ENCODE measurements at regions not wholly inside any gene's neighbourhood (a gene's known extent, or its start where the extent isn't known, plus 50 kb on each side); places are given as distances from the start of the nearest gene placed in this dataset.

DNA sequence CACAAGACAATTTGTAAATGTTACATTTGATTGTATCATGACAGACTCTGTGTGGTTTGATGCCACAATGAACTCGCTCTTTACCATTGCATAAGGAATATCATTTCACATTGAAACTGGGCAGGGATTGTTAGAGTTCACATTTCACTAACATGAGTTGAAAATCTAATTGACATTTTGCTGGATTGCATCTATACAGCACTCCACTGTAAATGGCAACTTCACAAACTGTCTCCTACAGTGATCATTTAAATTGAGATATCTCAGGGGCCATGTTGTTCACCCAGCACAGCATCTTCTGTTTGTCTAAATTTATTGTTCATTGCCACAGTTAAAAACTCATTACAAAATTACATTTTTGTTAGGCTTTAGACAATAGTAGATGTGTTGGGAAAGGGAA lies 499.4 kb downstream of the GBE1 start:
- intact Hi-C loops (cut with micrococcal nuclease; ENCODE audit: unreplicated experiment): no loop called here
- H3K4me3 ChIP-seq (ENCODE audit: low read depth in 2 of 2, low read length in 2 of 2): no peak overlapping the region
- H3K9me3 ChIP-seq (ENCODE audit: control insufficient read depth, insufficient read depth, low read depth, low read length): no peaks in the 10 kb centered on the region
- TF ChIP-seq TCF7L2 (IDR thresholded peaks at IDR 0.05; ENCODE audit: low read depth, low read length) (no peak), POLR2AphosphoS5 (IDR thresholded peaks at IDR 0.05; ENCODE audit: low read depth, low read length) (no peak), SIN3A (IDR thresholded peaks at IDR 0.05; ENCODE audit: borderline replicate concordance, insufficient read depth, low read depth, low read length) (no peak)
- TF ChIP-seq, protein P1, sequence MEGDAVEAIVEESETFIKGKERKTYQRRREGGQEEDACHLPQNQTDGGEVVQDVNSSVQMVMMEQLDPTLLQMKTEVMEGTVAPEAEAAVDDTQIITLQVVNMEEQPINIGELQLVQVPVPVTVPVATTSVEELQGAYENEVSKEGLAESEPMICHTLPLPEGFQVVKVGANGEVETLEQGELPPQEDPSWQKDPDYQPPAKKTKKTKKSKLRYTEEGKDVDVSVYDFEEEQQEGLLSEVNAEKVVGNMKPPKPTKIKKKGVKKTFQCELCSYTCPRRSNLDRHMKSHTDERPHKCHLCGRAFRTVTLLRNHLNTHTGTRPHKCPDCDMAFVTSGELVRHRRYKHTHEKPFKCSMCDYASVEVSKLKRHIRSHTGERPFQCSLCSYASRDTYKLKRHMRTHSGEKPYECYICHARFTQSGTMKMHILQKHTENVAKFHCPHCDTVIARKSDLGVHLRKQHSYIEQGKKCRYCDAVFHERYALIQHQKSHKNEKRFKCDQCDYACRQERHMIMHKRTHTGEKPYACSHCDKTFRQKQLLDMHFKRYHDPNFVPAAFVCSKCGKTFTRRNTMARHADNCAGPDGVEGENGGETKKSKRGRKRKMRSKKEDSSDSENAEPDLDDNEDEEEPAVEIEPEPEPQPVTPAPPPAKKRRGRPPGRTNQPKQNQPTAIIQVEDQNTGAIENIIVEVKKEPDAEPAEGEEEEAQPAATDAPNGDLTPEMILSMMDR (IDR thresholded peaks at IDR 0.05): no peak
- TF ChIP-seq, protein P2, sequence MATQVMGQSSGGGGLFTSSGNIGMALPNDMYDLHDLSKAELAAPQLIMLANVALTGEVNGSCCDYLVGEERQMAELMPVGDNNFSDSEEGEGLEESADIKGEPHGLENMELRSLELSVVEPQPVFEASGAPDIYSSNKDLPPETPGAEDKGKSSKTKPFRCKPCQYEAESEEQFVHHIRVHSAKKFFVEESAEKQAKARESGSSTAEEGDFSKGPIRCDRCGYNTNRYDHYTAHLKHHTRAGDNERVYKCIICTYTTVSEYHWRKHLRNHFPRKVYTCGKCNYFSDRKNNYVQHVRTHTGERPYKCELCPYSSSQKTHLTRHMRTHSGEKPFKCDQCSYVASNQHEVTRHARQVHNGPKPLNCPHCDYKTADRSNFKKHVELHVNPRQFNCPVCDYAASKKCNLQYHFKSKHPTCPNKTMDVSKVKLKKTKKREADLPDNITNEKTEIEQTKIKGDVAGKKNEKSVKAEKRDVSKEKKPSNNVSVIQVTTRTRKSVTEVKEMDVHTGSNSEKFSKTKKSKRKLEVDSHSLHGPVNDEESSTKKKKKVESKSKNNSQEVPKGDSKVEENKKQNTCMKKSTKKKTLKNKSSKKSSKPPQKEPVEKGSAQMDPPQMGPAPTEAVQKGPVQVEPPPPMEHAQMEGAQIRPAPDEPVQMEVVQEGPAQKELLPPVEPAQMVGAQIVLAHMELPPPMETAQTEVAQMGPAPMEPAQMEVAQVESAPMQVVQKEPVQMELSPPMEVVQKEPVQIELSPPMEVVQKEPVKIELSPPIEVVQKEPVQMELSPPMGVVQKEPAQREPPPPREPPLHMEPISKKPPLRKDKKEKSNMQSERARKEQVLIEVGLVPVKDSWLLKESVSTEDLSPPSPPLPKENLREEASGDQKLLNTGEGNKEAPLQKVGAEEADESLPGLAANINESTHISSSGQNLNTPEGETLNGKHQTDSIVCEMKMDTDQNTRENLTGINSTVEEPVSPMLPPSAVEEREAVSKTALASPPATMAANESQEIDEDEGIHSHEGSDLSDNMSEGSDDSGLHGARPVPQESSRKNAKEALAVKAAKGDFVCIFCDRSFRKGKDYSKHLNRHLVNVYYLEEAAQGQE (IDR thresholded peaks at IDR 0.05; ENCODE audit: insufficient read depth in 1 of 2, low read depth in 2 of 2, low read length in 1 of 2): no peak
- DNase-seq (ENCODE audit: low read depth, low spot score) (no peak), ATAC-seq (no peak)
- no peaks in the 10 kb centered on the region for H3K4me1 ChIP-seq (ENCODE audit: control insufficient read depth, insufficient read depth, low read length)
- CTCF ChIA-PET: no interaction called here
- no TSS peak for BruUV-seq (replicated peaks)
- H3K27ac ChIP-seq (ENCODE audit: low read length): no peak overlapping the region
- in situ Hi-C loops (cut with HindIII; ENCODE audit: low pct_unique_long_range_greater_than_20kb, low sequenced_read_pairs): no loop called here
- no peaks in the 10 kb centered on the region for H3K27me3 ChIP-seq (ENCODE audit: control insufficient read depth, insufficient read depth, low read length)
- POLR2A ChIA-PET: no interaction called here
- no peaks in the 10 kb centered on the region for H3K36me3 ChIP-seq (ENCODE audit: control insufficient read depth, insufficient read depth, low read length)

DNA sequence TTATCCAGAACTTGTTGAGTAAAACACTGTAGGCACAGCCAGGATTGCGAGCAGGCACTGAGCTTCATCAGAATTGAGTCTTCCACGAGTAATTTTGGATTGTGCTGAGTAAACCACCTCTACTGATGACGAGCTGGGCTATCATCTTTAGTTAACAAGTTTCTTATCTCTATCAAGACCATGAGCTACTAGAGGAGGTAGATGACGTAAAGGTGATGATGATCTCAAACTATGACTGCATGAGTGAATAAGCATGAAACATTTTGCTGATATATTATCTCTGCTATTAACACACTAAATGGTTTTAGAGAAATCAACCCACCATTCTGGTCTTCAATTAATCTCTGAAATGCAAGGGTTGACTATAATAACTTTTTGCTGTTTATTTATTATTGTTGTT lies 506.0 kb downstream of the GBE1 start:
- H3K36me3 ChIP-seq (ENCODE audit: control insufficient read depth, insufficient read depth, low read length): no peaks in the 10 kb centered on the region
- no peaks in the 10 kb centered on the region for H3K9me3 ChIP-seq (ENCODE audit: control insufficient read depth, insufficient read depth, low read depth, low read length)
- H3K27me3 ChIP-seq (ENCODE audit: control insufficient read depth, insufficient read depth, low read length): no peaks in the 10 kb centered on the region
- no TSS peak for BruUV-seq (replicated peaks)
- DNase-seq (ENCODE audit: low read depth, low spot score) (no peak), ATAC-seq (no peak)
- in situ Hi-C loops (cut with HindIII; ENCODE audit: low pct_unique_long_range_greater_than_20kb, low sequenced_read_pairs) (no loop called here), intact Hi-C loops (cut with micrococcal nuclease; ENCODE audit: unreplicated experiment) (no loop called here)
- ChIA-PET POLR2A (no interaction called here), CTCF (no interaction called here)
- H3K4me3 ChIP-seq (ENCODE audit: low read depth in 2 of 2, low read length in 2 of 2): no peak overlapping the region
- TF ChIP-seq, protein P2 (IDR thresholded peaks at IDR 0.05; ENCODE audit: insufficient read depth in 1 of 2, low read depth in 2 of 2, low read length in 1 of 2): no peak
- TF ChIP-seq, protein P1 (IDR thresholded peaks at IDR 0.05): no peak
- TF ChIP-seq SIN3A (IDR thresholded peaks at IDR 0.05; ENCODE audit: borderline replicate concordance, insufficient read depth, low read depth, low read length): no peak
- TF ChIP-seq TCF7L2 (IDR thresholded peaks at IDR 0.05; ENCODE audit: low read depth, low read length): no peak
- no peak for TF ChIP-seq POLR2AphosphoS5 (IDR thresholded peaks at IDR 0.05; ENCODE audit: low read depth, low read length)
- H3K27ac ChIP-seq (ENCODE audit: low read length): no peak overlapping the region
- no peaks in the 10 kb centered on the region for H3K4me1 ChIP-seq (ENCODE audit: control insufficient read depth, insufficient read depth, low read length)

Data from Panc1 (cell line).